Neural cell (in vitro differentiated cells): ENCODE measurements at regions not wholly inside any gene's neighbourhood (a gene's known extent, or its start where the extent isn't known, plus 50 kb on each side); places are given as distances from the start of the nearest gene placed in this dataset.

ENCODE experiments used
- H2AFZ ChIP-seq: fragments of 200-600, 300-800 bp; sonication (generic), shearing (Covaris generic); 2 replicates; pipeline ENCODE4 v1.6.0; 2014; ENCODE audit warnings: low read depth, mild to moderate bottlenecking, antibody characterized with exemption, low read length, moderate library complexity
- H3F3A ChIP-seq: fragments of 200-600 bp; shearing (Covaris generic); 2 replicates; pipeline ENCODE4 v1.6.1; 2016; ENCODE audit warnings: mild to moderate bottlenecking, moderate library complexity, mixed read lengths, antibody characterized with exemption, low read length; ENCODE audit not compliant: insufficient read depth, poor library complexity, severe bottlenecking
- H3K27ac ChIP-seq: fragments of 200-600, 300-800 bp; sonication (generic), shearing (Covaris generic); 2 replicates; pipeline ENCODE4 v1.5.1; 2014; ENCODE audit warnings: mild to moderate bottlenecking, low read length, moderate library complexity
- H3K27me3 ChIP-seq: fragments of 300-800, 200-600 bp; sonication (generic), shearing (Covaris generic); 2 replicates; pipeline ENCODE4 v1.6.0; 2014; ENCODE audit warnings: mild to moderate bottlenecking, low read depth, low read length, moderate library complexity; ENCODE audit not compliant: insufficient read depth
- H3K36me3 ChIP-seq: fragments of 300-800, 200-600 bp; sonication (generic), shearing (Covaris generic); 2 replicates; pipeline ENCODE4 v1.5.1; 2014; ENCODE audit warnings: mild to moderate bottlenecking, antibody characterized with exemption, low read length, moderate library complexity; ENCODE audit not compliant: insufficient read depth
- H3K4me2 ChIP-seq: fragments of 300-800, 200-600 bp; sonication (generic), shearing (Covaris generic); 2 replicates; pipeline ENCODE4 v1.6.0; 2014; ENCODE audit warnings: mild to moderate bottlenecking, low read length
- H3K4me3 ChIP-seq: fragments of 300-800, 200-600 bp; sonication (generic), shearing (Covaris generic); 2 replicates; pipeline ENCODE4 v1.5.1; 2014; ENCODE audit warnings: mild to moderate bottlenecking, low read length, moderate library complexity
- H3K79me2 ChIP-seq: fragments of 200-600 bp; shearing (Covaris generic); replicated peaks from 2 replicates; pipeline ENCODE4 v1.6.0; 2014; ENCODE audit warnings: mild to moderate bottlenecking, low read length, moderate library complexity; ENCODE audit not compliant: insufficient read depth
- H3K9ac ChIP-seq: fragments of 300-800, 200-600 bp; sonication (generic), shearing (Covaris generic); 2 replicates; pipeline ENCODE4 v1.6.1; 2016; ENCODE audit warnings: mild to moderate bottlenecking, low read length, mixed read lengths
- H3K9me2 ChIP-seq: fragments of 200-600 bp; shearing (Covaris generic); 2 replicates; pipeline ENCODE4 v1.6.1; 2016; ENCODE audit warnings: mild to moderate bottlenecking, low read length, mixed read lengths; ENCODE audit not compliant: insufficient read depth
- H3K9me3 ChIP-seq: fragments of 200-600, 300-800 bp; sonication (generic), shearing (Covaris generic); 2 replicates; pipeline ENCODE4 v1.6.1; 2016; ENCODE audit warnings: mild to moderate bottlenecking, mixed run types, low read length, moderate library complexity, mixed read lengths
- H4K20me1 ChIP-seq: fragments of 200-600 bp; shearing (Covaris generic); 2 replicates; pipeline ENCODE4 v1.6.1; 2016; ENCODE audit warnings: mild to moderate bottlenecking, mixed run types; ENCODE audit not compliant: insufficient read depth
- CTCF ChIP-seq: fragments of 450-650 bp; IDR thresholded peaks from 2 replicates; pipeline ENCODE4 v1.5.1; 2014; ENCODE audit warnings: antibody characterized with exemption, mild to moderate bottlenecking, moderate library complexity; ENCODE audit not compliant: poor library complexity, severe bottlenecking
- EP300 ChIP-seq: fragments of 450-650 bp; conservative IDR thresholded peaks from 2 replicates; pipeline ENCODE4 v1.6.1; 2014; ENCODE audit warnings: antibody characterized with exemption, mild to moderate bottlenecking, moderate library complexity; ENCODE audit not compliant: poor library complexity, severe bottlenecking
- EZH2 ChIP-seq: fragments of 200-600, 300-800 bp; shearing (Covaris generic), sonication (generic); IDR thresholded peaks from 2 replicates; pipeline ENCODE4 v1.6.1; 2014; ENCODE audit warnings: antibody characterized with exemption, low read length, borderline replicate concordance, mild to moderate bottlenecking; ENCODE audit not compliant: insufficient read depth, poor library complexity, severe bottlenecking
- MXI1 ChIP-seq: fragments of 450-650 bp; conservative IDR thresholded peaks from 2 replicates; pipeline ENCODE4 v1.6.1; 2014; ENCODE audit warnings: antibody characterized with exemption, mild to moderate bottlenecking; ENCODE audit not compliant: poor library complexity, severe bottlenecking
- POLR2AphosphoS5 ChIP-seq: IDR thresholded peaks from 2 replicates; pipeline ENCODE4 v1.6.1; 2012
- RAD21 ChIP-seq: fragments of 450-650 bp; conservative IDR thresholded peaks from 2 replicates; pipeline ENCODE4 v1.6.1; 2014; ENCODE audit warnings: antibody characterized with exemption, mild to moderate bottlenecking, moderate library complexity
- REST ChIP-seq: IDR thresholded peaks from 2 replicates; pipeline ENCODE4 v1.6.1; 2012; ENCODE audit warnings: borderline replicate concordance
- SMC3 ChIP-seq: fragments of 450-650 bp; conservative IDR thresholded peaks from 2 replicates; pipeline ENCODE4 v1.6.1; 2014; ENCODE audit warnings: antibody characterized with exemption, mild to moderate bottlenecking, moderate library complexity; ENCODE audit not compliant: poor library complexity
- TAF1 ChIP-seq: IDR thresholded peaks from 2 replicates; pipeline ENCODE4 v1.6.1; 2012; ENCODE audit warnings: low read depth

DNA sequence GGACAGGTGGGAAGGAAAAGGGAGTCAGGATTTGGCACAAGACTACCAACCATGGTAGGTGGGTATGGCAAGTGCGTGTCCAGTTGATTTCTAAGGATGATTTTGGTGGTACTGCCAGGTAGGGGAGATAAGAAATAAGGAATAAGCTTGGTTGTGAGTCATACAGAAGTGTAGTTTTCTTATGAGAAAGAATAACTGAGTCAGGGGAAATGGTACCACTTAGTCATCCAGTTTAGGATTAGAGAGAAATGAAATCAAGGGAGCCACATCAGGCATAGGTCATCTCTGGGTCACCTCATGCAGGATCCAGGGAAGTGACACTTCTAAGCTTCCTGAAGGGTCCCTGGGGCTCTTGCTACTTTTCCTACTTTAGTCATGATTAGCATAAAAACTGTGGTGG, 107.1 kb upstream of the C1GALT1C1 start:
- H3F3A ChIP-seq: no peaks in the 10 kb centered on the region
- H3K9me3 ChIP-seq: no peaks in the 10 kb centered on the region
- H3K9me2 ChIP-seq: no peaks in the 10 kb centered on the region
- no peak overlapping the region for H3K27ac ChIP-seq
- no peaks in the 10 kb centered on the region for H3K27me3 ChIP-seq
- H3K4me3 ChIP-seq: no peak overlapping the region
- H3K36me3 ChIP-seq: no peaks in the 10 kb centered on the region
- no peaks in the 10 kb centered on the region for H4K20me1 ChIP-seq
- TF ChIP-seq RAD21 (no peak), EP300 (no peak), POLR2AphosphoS5 (no peak), CTCF (no peak), REST (no peak), TAF1 (no peak), EZH2 (no peak), MXI1 (no peak), SMC3 (no peak)
- H3K9ac ChIP-seq: no peak overlapping the region
- H2AFZ ChIP-seq: no peak overlapping the region
- no peaks in the 10 kb centered on the region for H3K79me2 ChIP-seq
- H3K4me2 ChIP-seq: no peak overlapping the region

DNA sequence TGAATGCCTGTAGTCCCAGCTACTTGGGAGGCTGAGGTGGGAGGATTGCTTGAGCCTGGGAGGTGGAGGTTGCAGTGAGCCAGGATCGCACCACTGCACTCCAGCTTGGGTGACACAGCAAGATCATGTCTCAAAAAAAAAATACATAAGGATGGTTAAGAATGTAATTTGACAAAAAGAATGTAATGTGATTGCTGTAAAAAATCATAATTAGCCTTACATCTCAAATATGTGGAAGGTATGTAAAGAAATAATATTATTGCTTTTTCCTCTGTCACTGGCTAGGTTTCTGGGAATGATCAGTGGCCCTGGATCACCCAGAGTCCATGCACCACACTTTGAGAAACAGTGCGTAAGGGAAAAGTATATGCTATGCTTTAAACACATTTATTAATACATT, 106.1 kb upstream of the C1GALT1C1 start:
- Histone ChIP-seq H3K79me2 (no peaks in the 10 kb centered on the region), H3K9me2 (no peaks in the 10 kb centered on the region), H3F3A (no peaks in the 10 kb centered on the region), H4K20me1 (no peaks in the 10 kb centered on the region), H3K4me2 (no peak overlapping the region), H3K36me3 (no peaks in the 10 kb centered on the region), H3K4me3 (no peak overlapping the region), H3K27me3 (no peaks in the 10 kb centered on the region), H3K9ac (no peak overlapping the region), H3K27ac (no peak overlapping the region), H3K9me3 (no peaks in the 10 kb centered on the region), H2AFZ (no peak overlapping the region)
- TF ChIP-seq CTCF (no peak), REST (no peak), EZH2 (no peak), RAD21 (no peak), TAF1 (no peak), POLR2AphosphoS5 (no peak), SMC3 (no peak)
